ENCODE measurements at regions not wholly inside any gene's neighbourhood (a gene's known extent, or its start where the extent isn't known, plus 50 kb on each side); places are given as distances from the start of the nearest gene placed in this dataset.

DNA sequence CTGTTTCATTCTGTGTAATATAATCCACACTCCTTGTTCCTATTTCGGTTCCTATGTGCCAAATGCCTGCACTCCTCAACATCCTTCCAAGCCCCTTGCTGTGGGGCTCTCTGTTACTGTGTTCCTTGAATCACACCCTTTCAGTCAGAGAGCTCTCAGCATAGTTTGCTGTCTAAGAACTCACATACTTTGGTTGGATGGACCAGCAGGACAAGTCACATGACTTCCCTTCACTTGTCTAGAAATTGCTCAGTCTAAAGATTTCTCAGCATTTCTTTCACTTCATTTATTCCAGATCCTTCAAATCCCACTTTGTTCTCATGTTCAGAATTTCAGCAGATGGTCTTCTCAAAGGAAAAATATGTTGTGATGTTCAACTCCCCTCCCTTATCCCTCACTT, 203.5 kb upstream of the PFN2 start:
- TF ChIP-seq, protein P1, sequence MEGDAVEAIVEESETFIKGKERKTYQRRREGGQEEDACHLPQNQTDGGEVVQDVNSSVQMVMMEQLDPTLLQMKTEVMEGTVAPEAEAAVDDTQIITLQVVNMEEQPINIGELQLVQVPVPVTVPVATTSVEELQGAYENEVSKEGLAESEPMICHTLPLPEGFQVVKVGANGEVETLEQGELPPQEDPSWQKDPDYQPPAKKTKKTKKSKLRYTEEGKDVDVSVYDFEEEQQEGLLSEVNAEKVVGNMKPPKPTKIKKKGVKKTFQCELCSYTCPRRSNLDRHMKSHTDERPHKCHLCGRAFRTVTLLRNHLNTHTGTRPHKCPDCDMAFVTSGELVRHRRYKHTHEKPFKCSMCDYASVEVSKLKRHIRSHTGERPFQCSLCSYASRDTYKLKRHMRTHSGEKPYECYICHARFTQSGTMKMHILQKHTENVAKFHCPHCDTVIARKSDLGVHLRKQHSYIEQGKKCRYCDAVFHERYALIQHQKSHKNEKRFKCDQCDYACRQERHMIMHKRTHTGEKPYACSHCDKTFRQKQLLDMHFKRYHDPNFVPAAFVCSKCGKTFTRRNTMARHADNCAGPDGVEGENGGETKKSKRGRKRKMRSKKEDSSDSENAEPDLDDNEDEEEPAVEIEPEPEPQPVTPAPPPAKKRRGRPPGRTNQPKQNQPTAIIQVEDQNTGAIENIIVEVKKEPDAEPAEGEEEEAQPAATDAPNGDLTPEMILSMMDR (IDR thresholded peaks at IDR 0.05; ENCODE audit: extremely low read depth, missing control alignments) = no peak
- no peak for DNase-seq (ENCODE audit: low spot score)

DNA sequence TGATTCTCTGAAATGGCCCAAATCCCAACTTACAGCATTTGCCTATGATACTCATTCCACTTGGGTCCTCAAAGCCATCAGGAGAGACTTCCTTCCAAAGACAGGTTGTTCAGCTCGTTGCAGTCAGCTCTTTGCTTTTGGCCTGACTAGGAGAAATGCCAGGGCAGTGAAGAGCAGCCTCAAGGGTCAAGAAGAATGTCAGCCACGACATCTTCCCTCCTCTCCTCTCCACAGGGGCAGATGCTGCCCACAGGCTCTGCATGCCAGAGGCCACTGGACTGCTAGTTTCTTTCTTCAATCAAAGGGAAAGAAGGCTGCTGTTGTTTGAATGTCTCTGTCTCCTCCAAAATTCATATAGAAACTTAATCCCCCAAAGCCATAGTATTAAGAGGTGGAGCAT, 201.7 kb upstream of the PFN2 start:
- DNase-seq (ENCODE audit: low spot score) = no peak
- TF ChIP-seq, protein P1 (IDR thresholded peaks at IDR 0.05; ENCODE audit: extremely low read depth, missing control alignments) = no peak

DNA sequence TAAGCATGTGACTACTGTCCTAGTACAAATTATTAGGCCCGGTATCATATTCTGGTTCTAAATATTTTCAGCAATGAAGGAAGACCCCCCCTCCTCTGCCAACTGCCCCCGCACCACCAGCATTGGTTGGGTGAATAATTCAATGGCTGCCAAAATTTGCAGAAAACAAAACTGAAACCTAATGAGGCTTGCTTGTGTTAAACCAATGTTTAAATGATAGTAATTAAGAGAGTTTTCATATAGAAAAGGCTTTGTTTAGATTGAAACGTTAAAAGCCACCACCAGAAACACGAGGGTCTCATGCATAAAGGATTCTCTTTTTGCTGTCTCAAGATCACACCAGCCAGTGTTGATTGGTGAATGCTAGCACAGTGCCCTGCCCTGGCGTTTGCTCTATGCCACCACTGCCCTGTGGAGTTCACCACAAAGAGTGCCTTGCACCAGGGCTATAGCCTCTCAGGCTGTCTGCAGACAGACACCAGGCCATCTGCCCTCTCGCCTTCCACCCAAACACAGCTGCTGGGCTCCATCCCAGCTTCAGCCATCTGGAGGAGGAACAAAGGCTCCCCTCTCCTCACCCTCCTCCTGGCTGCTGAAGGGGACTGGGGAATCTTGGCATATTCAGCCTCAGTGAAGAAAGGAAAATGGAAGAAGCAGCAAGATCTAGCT, 200.3 kb upstream of the PFN2 start:
- TF ChIP-seq, protein P1 (IDR thresholded peaks at IDR 0.05; ENCODE audit: extremely low read depth, missing control alignments) = no peak
- DNase-seq (ENCODE audit: low spot score) = no peak

DNA sequence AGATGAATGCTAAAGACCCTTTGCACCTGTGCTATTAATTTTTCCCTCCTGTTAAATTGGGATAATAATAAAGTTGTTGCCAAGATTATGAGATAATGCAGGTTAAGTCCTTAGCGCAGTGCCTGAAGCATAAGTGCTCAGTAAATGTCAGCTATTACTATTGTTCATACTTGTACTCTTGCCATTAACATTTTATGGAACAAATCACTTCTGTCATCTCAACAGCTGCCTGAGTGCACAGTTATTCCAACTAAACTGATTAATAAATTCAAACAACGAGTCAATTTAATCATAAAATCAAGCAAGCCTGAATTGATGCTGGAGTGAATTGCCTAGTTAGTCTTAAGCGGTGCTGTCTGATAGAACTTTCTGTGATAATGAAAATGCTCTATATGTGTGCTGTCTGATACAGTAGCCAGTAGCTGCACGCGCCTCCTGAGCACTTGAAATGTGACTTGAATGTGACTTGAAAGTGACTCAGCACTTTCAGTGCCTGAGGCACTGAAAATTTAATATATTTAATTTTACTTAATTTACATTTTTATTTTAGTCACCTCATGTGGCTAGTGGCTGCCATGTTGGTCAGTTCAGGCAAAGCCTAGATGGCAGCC, 198.7 kb upstream of the PFN2 start:
- TF ChIP-seq, protein P1 (IDR thresholded peaks at IDR 0.05; ENCODE audit: extremely low read depth, missing control alignments) = no peak
- no peak for DNase-seq (ENCODE audit: low spot score)

DNA sequence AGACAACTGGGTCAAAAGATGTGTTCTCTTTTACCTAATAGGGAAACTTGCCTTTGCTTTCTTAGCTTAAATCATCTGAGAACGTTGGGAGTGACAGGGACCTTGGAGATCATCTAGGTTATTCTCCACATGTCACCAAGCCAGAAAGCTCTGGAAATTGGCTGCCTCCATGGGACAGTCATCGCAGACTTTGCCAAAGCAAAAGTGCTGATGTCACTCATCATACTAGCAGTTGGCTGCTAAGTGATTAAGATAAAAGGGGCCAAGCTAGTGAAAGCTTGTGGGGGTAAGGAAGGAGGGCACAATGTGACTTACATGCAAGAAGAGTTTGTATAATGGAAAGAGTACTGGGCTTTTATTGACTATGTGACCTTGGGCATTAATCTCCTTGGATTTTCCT, 198.0 kb upstream of the PFN2 start:
- TF ChIP-seq, protein P1 (IDR thresholded peaks at IDR 0.05; ENCODE audit: extremely low read depth, missing control alignments) = no peak
- DNase-seq (ENCODE audit: low spot score) = no peak

DNA sequence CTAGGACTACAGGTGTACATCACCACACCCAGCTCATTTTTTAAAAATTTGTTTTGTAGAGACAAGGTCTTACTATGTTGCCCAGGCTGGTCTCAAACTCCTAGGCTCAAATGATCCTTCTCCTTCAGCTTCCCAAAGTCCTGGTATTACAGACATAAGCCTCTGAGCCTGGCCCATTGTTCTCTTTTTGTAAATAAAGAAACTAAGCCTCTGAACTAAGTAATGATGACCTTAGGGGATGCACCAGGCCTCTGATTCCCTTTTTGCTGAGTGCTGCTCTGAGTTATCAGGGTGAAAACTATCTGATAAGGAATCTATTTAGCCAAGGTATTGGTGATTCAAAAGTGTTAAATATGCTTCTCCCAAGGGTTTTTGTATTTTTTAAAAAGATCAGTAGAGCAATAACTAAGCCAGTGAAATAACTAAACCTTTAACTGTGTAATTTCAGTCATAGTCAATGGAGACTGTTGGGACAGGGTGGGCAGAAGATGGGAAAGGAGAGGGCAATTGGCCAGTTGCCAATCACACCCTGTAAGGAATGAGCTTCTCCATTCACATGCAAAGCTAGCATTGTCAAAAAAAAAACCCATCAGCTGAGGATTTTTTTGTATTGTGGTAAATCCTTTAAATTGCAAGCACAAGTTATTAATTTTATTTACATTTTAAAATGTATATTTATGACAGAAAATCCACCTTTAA, 194.8 kb upstream of the PFN2 start:
- TF ChIP-seq, protein P1 (IDR thresholded peaks at IDR 0.05; ENCODE audit: extremely low read depth, missing control alignments) = no peak
- no peak for DNase-seq (ENCODE audit: low spot score)

DNA sequence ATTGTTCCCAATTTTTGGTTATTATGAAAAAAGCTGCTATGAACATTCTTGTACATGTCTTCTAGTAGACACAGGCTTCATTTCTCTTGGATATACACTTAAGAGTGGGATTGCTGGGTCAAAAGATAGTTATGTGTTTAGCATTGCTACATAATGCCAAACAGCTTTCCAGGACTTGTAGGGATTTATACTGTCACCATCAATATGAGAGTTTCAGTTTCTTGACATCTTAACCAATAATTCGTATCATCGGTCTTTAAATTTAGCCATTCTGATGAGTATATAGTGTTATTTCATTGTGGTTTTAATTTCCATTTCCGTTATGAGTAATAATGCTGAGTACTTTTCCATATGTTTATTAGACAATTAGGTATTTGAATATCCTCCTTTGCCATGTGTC, 190.3 kb upstream of the PFN2 start:
- TF ChIP-seq, protein P1 (IDR thresholded peaks at IDR 0.05; ENCODE audit: extremely low read depth, missing control alignments) = no peak
- no peak for DNase-seq (ENCODE audit: low spot score)

Data from GM20000 (cell line).